IMR-90 (cell line): ENCODE measurements at regions not wholly inside any gene's neighbourhood (a gene's known extent, or its start where the extent isn't known, plus 50 kb on each side); places are given as distances from the start of the nearest gene placed in this dataset.

ENCODE experiments used
- ATAC-seq: fragments of 200-7000 bp; cut with Tn5 transposase; 2 replicates; pipeline ENCODE4 v1.9.1; 2020; ENCODE audit warnings: low read depth, mild to moderate bottlenecking, moderate library complexity
- BruUV-seq: library from RNA; stranded (reverse); fragments of 400-500 nt; replicated peaks from 2 replicates; lab custom pipeline; 2021; lab: Mats Ljungman, UMichigan
- CTCF ChIA-PET: fragments of 300-600 bp; formaldehyde crosslinking; extraction: SDS; loops from one replicate; lab custom pipeline; 2021; ENCODE audit warnings: antibody characterized with exemption; lab: Yijun Ruan, JAX
- POLR2A ChIA-PET: fragments of 300-600 bp; sonication (Branson Sonifier 250); formaldehyde crosslinking; loops from one replicate; lab custom pipeline; 2022; ENCODE audit warnings: antibody characterized with exemption; ENCODE audit not compliant: unreplicated experiment; lab: Charles Lee
- DNase-seq: peaks from one replicate; pipeline ENCODE4 v3.0.0; 2013
- H2AFZ ChIP-seq: replicated peaks from 2 replicates; pipeline ENCODE3; 2013; ENCODE audit warnings: low read length, mild to moderate bottlenecking; ENCODE audit not compliant: poor library complexity
- H2AK5ac ChIP-seq: 2 replicates; pipeline ENCODE4 v1.6.1; 2013; ENCODE audit warnings: low read depth, low read length, inconsistent platforms
- H2AK9ac ChIP-seq: replicated peaks from 2 replicates; pipeline ENCODE3; 2013; ENCODE audit warnings: mild to moderate bottlenecking, low read depth, low read length, moderate library complexity; ENCODE audit not compliant: poor library complexity
- H2BK120ac ChIP-seq: 2 replicates; pipeline ENCODE4 v1.6.1; 2013; ENCODE audit warnings: low read depth, low read length, inconsistent platforms
- H2BK15ac ChIP-seq: 3 replicates; pipeline ENCODE4 v1.6.1; 2013; ENCODE audit warnings: low read depth, low read length, inconsistent platforms
- H2BK20ac ChIP-seq: 2 replicates; pipeline ENCODE4 v1.6.1; 2013; ENCODE audit warnings: low read depth, mild to moderate bottlenecking, inconsistent platforms, low read length, moderate library complexity
- H2BK5ac ChIP-seq: 2 replicates; pipeline ENCODE4 v1.6.1; 2013; ENCODE audit warnings: mild to moderate bottlenecking, low read depth, low read length, inconsistent platforms; ENCODE audit not compliant: poor library complexity, severe bottlenecking
- H3K14ac ChIP-seq: replicated peaks from 2 replicates; pipeline ENCODE4 v1.6.1; 2013; ENCODE audit warnings: low read depth, low read length, inconsistent platforms
- H3K18ac ChIP-seq: 2 replicates; pipeline ENCODE4 v1.6.1; 2013; ENCODE audit warnings: low read depth, low read length, control low read depth
- H3K23ac ChIP-seq: 2 replicates; pipeline ENCODE4 v1.6.1; 2013; ENCODE audit warnings: low read depth, low read length, inconsistent platforms
- H3K27ac ChIP-seq: 2 replicates; pipeline ENCODE4 v1.5.1; 2013; ENCODE audit warnings: mild to moderate bottlenecking, control low read depth, low read length; ENCODE audit not compliant: insufficient read depth
- H3K27me3 ChIP-seq: 2 replicates; pipeline ENCODE4 v1.6.1; 2013; ENCODE audit warnings: low read length; ENCODE audit not compliant: control insufficient read depth, insufficient read depth
- H3K36me3 ChIP-seq: 2 replicates; pipeline ENCODE4 v1.6.1; 2013; ENCODE audit warnings: low read length, mixed read lengths; ENCODE audit not compliant: control insufficient read depth, insufficient read depth
- H3K4ac ChIP-seq: 2 replicates; pipeline ENCODE4 v1.6.1; 2013; ENCODE audit warnings: low read depth, low read length, inconsistent platforms
- H3K4me1 ChIP-seq: 2 replicates; pipeline ENCODE4 v1.6.1; 2013; ENCODE audit warnings: low read length, mixed read lengths; ENCODE audit not compliant: control insufficient read depth, insufficient read depth
- H3K4me2 ChIP-seq: 2 replicates; pipeline ENCODE4 v1.6.1; 2013; ENCODE audit warnings: low read depth, mild to moderate bottlenecking, control low read depth, low read length, moderate library complexity
- H3K4me3 ChIP-seq: 2 replicates; pipeline ENCODE4 v1.5.1; 2013; ENCODE audit warnings: low read depth, mild to moderate bottlenecking, control low read depth, low read length, moderate library complexity; ENCODE audit not compliant: insufficient read depth
- H3K56ac ChIP-seq: 2 replicates; pipeline ENCODE4 v1.6.1; 2013; ENCODE audit warnings: low read length, inconsistent platforms; ENCODE audit not compliant: insufficient read depth; ENCODE audit errors: extremely low read depth
- H3K79me1 ChIP-seq, 2 experiments: 2 replicates each; pipeline ENCODE4 v1.6.1; 2013; ENCODE audit warnings: low read length in 2 of 2, inconsistent platforms in 1 of 2, low read depth in 1 of 2
- H3K9ac ChIP-seq: 2 replicates; pipeline ENCODE4 v1.6.1; 2013; ENCODE audit warnings: low read depth, low read length, control low read depth
- H3K9me1 ChIP-seq: 2 replicates; pipeline ENCODE4 v1.6.1; 2013; ENCODE audit warnings: low read length, inconsistent platforms; ENCODE audit not compliant: insufficient read depth
- H3K9me3 ChIP-seq: 2 replicates; pipeline ENCODE4 v1.6.1; 2013; ENCODE audit warnings: low read length; ENCODE audit not compliant: control insufficient read depth, insufficient read depth
- H4K20me1 ChIP-seq: 2 replicates; pipeline ENCODE4 v1.6.1; 2013; ENCODE audit warnings: low read length, inconsistent platforms; ENCODE audit not compliant: insufficient read depth
- H4K5ac ChIP-seq: 2 replicates; pipeline ENCODE4 v1.6.1; 2013; ENCODE audit warnings: mild to moderate bottlenecking, low read depth, low read length, control low read depth
- H4K8ac ChIP-seq, 2 experiments: 2 replicates each; pipeline ENCODE4 v1.6.1; 2013; ENCODE audit warnings: low read depth in 2 of 2, low read length in 2 of 2, control low read depth in 1 of 2, inconsistent platforms in 1 of 2
- H4K91ac ChIP-seq: 2 replicates; pipeline ENCODE4 v1.6.1; 2013; ENCODE audit warnings: low read depth, low read length, inconsistent platforms; ENCODE audit not compliant: insufficient read depth
- BHLHE40 ChIP-seq: fragments of 150-350 bp; IDR thresholded peaks from 2 replicates; pipeline ENCODE4 v1.6.1; 2016; ENCODE audit warnings: mild to moderate bottlenecking, low read depth, low read length
- CEBPB ChIP-seq: IDR thresholded peaks from 2 replicates; pipeline ENCODE4 v1.6.1; 2012; ENCODE audit warnings: low read depth, low read length, improper control_type of control experiment
- CHD1 ChIP-seq: IDR thresholded peaks from 2 replicates; pipeline ENCODE4 v1.6.1; 2012; ENCODE audit warnings: low read depth, low read length, improper control_type of control experiment
- CTCF ChIP-seq: conservative IDR thresholded peaks from 2 replicates; pipeline ENCODE4 v1.5.1; 2012; ENCODE audit warnings: mild to moderate bottlenecking, low read depth, low read length, improper control_type of control experiment
- FOS ChIP-seq: fragments of 150-350 bp; IDR thresholded peaks from 2 replicates; pipeline ENCODE4 v1.6.1; 2016; ENCODE audit warnings: low read depth, low read length
- MAFK ChIP-seq: IDR thresholded peaks from 2 replicates; pipeline ENCODE4 v1.6.1; 2012; ENCODE audit warnings: low read depth, low read length, improper control_type of control experiment
- MAZ ChIP-seq: IDR thresholded peaks from 2 replicates; pipeline ENCODE4 v1.6.1; 2012; ENCODE audit warnings: low read depth, mild to moderate bottlenecking, low read length, improper control_type of control experiment, moderate library complexity, borderline replicate concordance
- MXI1 ChIP-seq: IDR thresholded peaks from 2 replicates; pipeline ENCODE4 v1.6.1; 2012; ENCODE audit warnings: low read depth, mild to moderate bottlenecking, low read length, moderate library complexity, borderline replicate concordance
- NFE2L2 ChIP-seq: fragments of 150-350 bp; IDR thresholded peaks from 2 replicates; pipeline ENCODE4 v1.6.1; 2016; ENCODE audit warnings: low read depth, mild to moderate bottlenecking, low read length
- POLR2A ChIP-seq: IDR thresholded peaks from 2 replicates; pipeline ENCODE4 v1.6.1; 2012; ENCODE audit warnings: mild to moderate bottlenecking, low read depth, low read length
- RAD21 ChIP-seq: IDR thresholded peaks from 2 replicates; pipeline ENCODE4 v1.6.1; 2012; ENCODE audit warnings: low read length, improper control_type of control experiment
- RCOR1 ChIP-seq: IDR thresholded peaks from 2 replicates; pipeline ENCODE4 v1.6.1; 2012; ENCODE audit warnings: mild to moderate bottlenecking, low read length, improper control_type of control experiment; ENCODE audit not compliant: insufficient replicate concordance
- RFX5 ChIP-seq: IDR thresholded peaks from 2 replicates; pipeline ENCODE4 v1.8.0; 2012; ENCODE audit warnings: low read depth, mild to moderate bottlenecking, low read length, moderate library complexity
- SMC3 ChIP-seq: fragments of 150-350 bp; IDR thresholded peaks from 2 replicates; pipeline ENCODE4 v1.6.1; 2016; ENCODE audit warnings: low read depth, mild to moderate bottlenecking, antibody characterized with exemption, low read length, moderate library complexity
- USF2 ChIP-seq: fragments of 150-350 bp; IDR thresholded peaks from 2 replicates; pipeline ENCODE4 v1.6.1; 2017; ENCODE audit warnings: mild to moderate bottlenecking, antibody characterized with exemption, low read length, low read depth
- WGBS, 2 experiments: methylation state at CpG; one replicate each; pipeline versions ENCODE4 v1.1.5 to v1.1.7; 2013; ENCODE audit warnings: missing lambda C conversion rate in 2 of 2; ENCODE audit not compliant: insufficient read length in 1 of 2; ENCODE audit errors: extremely low coverage in 2 of 2; 5-methylcytosine and 5-hydroxymethylcytosine counted together
- dilution Hi-C: fragments of 300-500 bp; cut with HindIII; formaldehyde crosslinking; loops from one replicate; pipeline ENCODE4 v1.14.3; 2018; ENCODE audit warnings: low sequenced_read_pairs; ENCODE audit not compliant: unreplicated experiment
- in situ Hi-C: fragments of 300-500 bp; cut with MboI; formaldehyde crosslinking; loops from 3 replicates; pipeline ENCODE4 v1.14.3; 2019; ENCODE audit warnings: low sequenced_read_pairs, inconsistent platforms, mixed read lengths
- intact Hi-C: fragments of 100-400 bp; cut with micrococcal nuclease; formaldehyde crosslinking; loops from 2 replicates; pipeline ENCODE4 v1.10.0; 2022
- TF ChIP-seq, protein P1 (sequence below): fragments of 150-350 bp; IDR thresholded peaks from 2 replicates; pipeline ENCODE4 v1.6.1; 2016; ENCODE audit warnings: low read depth, mild to moderate bottlenecking, low read length, moderate library complexity, borderline replicate concordance

GRCh38 chr16:60608971-60609370 lies 1427.3 kb downstream of the CDH8 start:
- DNase-seq, result no peak
- Histone ChIP-seq H2BK5ac (no peak overlapping the region), H3K9me3 (peaks cover 5% of the 10 kb centered on the region; the same call in 1 of the 2 replicates), H4K91ac (no peak overlapping the region), H3K36me3 (no peaks in the 10 kb centered on the region), H2BK15ac (no peak overlapping the region), H3K23ac (no peak overlapping the region), H3K79me1 (no peaks in the 10 kb centered on the region), H2BK20ac (no peak overlapping the region), H2AFZ (no peak overlapping the region), H3K4me1 (no peaks in the 10 kb centered on the region), H3K9ac (no peak overlapping the region), H4K5ac (no peak overlapping the region), H3K4me3 (no peak overlapping the region), H3K14ac (no peak overlapping the region), H2BK120ac (no peak overlapping the region), H3K9me1 (no peaks in the 10 kb centered on the region), H4K8ac (no peak overlapping the region), H3K18ac (no peak overlapping the region), H3K27me3 (no peaks in the 10 kb centered on the region), H2AK5ac (no peak overlapping the region), H3K27ac (no peak overlapping the region), H4K20me1 (no peaks in the 10 kb centered on the region), H3K56ac (no peak overlapping the region), H2AK9ac (no peak overlapping the region), H3K4me2 (no peak overlapping the region), H3K4ac (no peak overlapping the region)
- intact Hi-C loops (no loop called here), dilution Hi-C loops (no loop called here), in situ Hi-C loops (no loop called here)
- no peak for ATAC-seq
- no peak for TF ChIP-seq RAD21
- TF ChIP-seq SMC3, result no peak
- no peak for TF ChIP-seq CHD1
- no peak for TF ChIP-seq FOS
- TF ChIP-seq MAFK, result no peak
- no peak for TF ChIP-seq BHLHE40
- TF ChIP-seq CEBPB, result no peak
- TF ChIP-seq, protein P1, sequence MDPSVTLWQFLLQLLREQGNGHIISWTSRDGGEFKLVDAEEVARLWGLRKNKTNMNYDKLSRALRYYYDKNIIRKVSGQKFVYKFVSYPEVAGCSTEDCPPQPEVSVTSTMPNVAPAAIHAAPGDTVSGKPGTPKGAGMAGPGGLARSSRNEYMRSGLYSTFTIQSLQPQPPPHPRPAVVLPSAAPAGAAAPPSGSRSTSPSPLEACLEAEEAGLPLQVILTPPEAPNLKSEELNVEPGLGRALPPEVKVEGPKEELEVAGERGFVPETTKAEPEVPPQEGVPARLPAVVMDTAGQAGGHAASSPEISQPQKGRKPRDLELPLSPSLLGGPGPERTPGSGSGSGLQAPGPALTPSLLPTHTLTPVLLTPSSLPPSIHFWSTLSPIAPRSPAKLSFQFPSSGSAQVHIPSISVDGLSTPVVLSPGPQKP, result no peak
- no peak for TF ChIP-seq USF2
- no peak for TF ChIP-seq CTCF
- TF ChIP-seq NFE2L2, result no peak
- no peak for TF ChIP-seq POLR2A
- no peak for TF ChIP-seq RCOR1
- no peak for TF ChIP-seq RFX5
- TF ChIP-seq MAZ, result no peak
- no peak for TF ChIP-seq MXI1
- POLR2A ChIA-PET, result no interaction called here
- no TSS peak for BruUV-seq
- no CpG with 5 or more reads among the region's 2 CpGs for WGBS, 2 experiments
- CTCF ChIA-PET, result no interaction called here
